Mucosa of descending colon (tissue), 3 donors: ENCODE measurements at regions not wholly inside any gene's neighbourhood (a gene's known extent, or its start where the extent isn't known, plus 50 kb on each side); places are given as distances from the start of the nearest gene placed in this dataset.

Experiments used
- ATAC-seq: fragments of 200-7000 bp; cut with Tn5 transposase; one replicate; pipeline ENCODE4 v1.9.1; 2020; ENCODE audit warnings: mild to moderate bottlenecking, moderate library complexity
- DNase-seq, 3 donors: peaks; one replicate each; pipeline ENCODE4 v3.0.0-alpha.2; 2020
- H3K36me3 ChIP-seq: fragments of 200-600 bp; one replicate; pipeline ENCODE4 v1.8.0; 2021; ENCODE audit warnings: low read depth, mild to moderate bottlenecking
- H3K4me1 ChIP-seq: fragments of 200-600 bp; one replicate; pipeline ENCODE4 v1.8.0; 2021; ENCODE audit warnings: low read depth, mild to moderate bottlenecking
- H3K4me3 ChIP-seq: fragments of 200-600 bp; one replicate; pipeline ENCODE4 v1.8.0; 2021; ENCODE audit warnings: mild to moderate bottlenecking
- H3K9me3 ChIP-seq: fragments of 200-600 bp; one replicate; pipeline ENCODE4 v1.8.0; 2021; ENCODE audit warnings: mild to moderate bottlenecking
- CTCF ChIP-seq: fragments of 200-600 bp; IDR thresholded peaks from one replicate; pipeline ENCODE4 v1.8.0; 2022; ENCODE audit warnings: antibody characterized with exemption, mild to moderate bottlenecking
- intact Hi-C, 2 donors: fragments of 100-400 bp; cut with DNase I in 1 of 2; cut with micrococcal nuclease in 1 of 2; formaldehyde crosslinking; loops; one replicate each; pipeline versions ENCODE4 v1.11.0 to v1.11.1; 2022; cut with DNase I, micrococcal nuclease
- donor health status: DM: no; HTN: no; CAD: no; lungs with moderate emphysema.
- donor health status: DM: no; HTN: no; CAD: no.
- donor health status: DM: no; HTN: yes; CAD: no.

DNA sequence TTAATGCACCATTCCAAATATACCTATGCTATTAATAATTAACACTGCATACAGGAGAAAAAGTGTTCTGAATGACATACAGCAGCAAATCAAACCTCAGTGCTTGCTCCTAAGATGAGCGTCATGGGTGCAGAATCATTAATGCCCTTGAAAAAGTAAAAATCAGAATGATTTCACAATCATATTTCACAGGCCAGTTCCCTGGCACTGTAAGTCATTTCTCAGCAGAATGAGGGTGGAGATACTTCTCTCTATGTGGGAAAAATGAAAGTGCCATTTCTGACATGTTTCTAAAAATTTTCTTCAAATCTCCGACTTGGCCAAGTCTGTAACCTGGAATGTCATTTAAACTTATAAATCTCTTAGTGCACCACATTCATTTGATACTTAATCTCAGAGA lies 549.8 kb upstream of the AGTR1 start:
- Histone ChIP-seq H3K4me1 (no peaks in the 10 kb centered on the region), H3K4me3 (no peak overlapping the region), H3K36me3 (no peaks in the 10 kb centered on the region), H3K9me3 (no peaks in the 10 kb centered on the region)
- intact Hi-C loops, result no loop called here
- no peak for ATAC-seq
- no peak for TF ChIP-seq CTCF
- no peak for DNase-seq

DNA sequence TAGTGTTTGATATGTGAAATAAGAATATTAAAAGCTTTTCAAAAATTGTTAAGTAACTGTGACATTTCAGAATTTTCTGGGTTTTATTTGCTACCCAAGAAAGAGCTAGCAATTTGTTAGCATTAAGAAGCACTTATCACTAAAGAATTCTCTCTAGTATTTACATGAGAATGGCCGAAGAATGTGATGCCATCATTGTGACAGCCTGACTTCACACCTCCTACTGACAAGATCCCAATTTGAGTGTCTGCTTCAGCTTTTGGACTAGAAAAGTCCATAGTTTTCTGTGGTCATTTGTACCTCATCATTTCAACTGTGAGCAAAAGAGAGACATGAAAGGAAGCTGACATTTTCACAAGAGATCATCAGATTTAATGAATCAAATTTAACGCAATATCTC lies 548.1 kb upstream of the AGTR1 start:
- Histone ChIP-seq H3K36me3 (no peaks in the 10 kb centered on the region), H3K9me3 (no peaks in the 10 kb centered on the region), H3K4me1 (no peaks in the 10 kb centered on the region), H3K4me3 (no peak overlapping the region)
- intact Hi-C loops, result no loop called here
- TF ChIP-seq CTCF, result no peak
- DNase-seq, result no peak
- ATAC-seq, result no peak

GRCh38 chr3:148150141-148150540 lies 547.6 kb upstream of the AGTR1 start:
- TF ChIP-seq CTCF, result no peak
- H3K4me3 ChIP-seq, result no peak overlapping the region
- ATAC-seq (no peak), DNase-seq (no peak)
- H3K36me3 ChIP-seq, result no peaks in the 10 kb centered on the region
- intact Hi-C loops, result no loop called here
- H3K9me3 ChIP-seq, result no peaks in the 10 kb centered on the region
- H3K4me1 ChIP-seq, result no peaks in the 10 kb centered on the region

DNA sequence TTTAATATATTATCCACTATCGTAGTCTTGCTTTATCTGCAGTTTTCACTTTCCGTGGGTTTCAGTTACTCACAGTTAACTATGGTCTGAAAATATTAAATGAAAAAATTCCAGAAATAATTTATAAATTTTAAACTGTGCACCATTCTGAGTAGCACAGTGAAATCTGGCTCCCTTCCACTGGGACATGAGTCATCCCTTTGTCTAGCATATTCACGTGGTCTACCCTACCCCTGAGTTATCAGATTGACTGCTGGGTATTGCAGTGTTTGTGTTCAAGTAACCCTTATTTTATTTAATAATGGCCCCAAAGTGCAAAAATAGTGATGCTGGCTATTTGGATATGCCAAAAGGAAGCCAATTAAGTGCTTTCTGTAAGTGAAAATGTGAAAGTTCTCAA lies 539.5 kb upstream of the AGTR1 start:
- ATAC-seq (no peak), DNase-seq (no peak)
- H3K4me3 ChIP-seq, result no peak overlapping the region
- intact Hi-C loops, result no loop called here
- no peaks in the 10 kb centered on the region for H3K36me3 ChIP-seq
- no peaks in the 10 kb centered on the region for H3K9me3 ChIP-seq
- no peaks in the 10 kb centered on the region for H3K4me1 ChIP-seq
- no peak for TF ChIP-seq CTCF

GRCh38 chr3:148162132-148162531 lies 535.6 kb upstream of the AGTR1 start:
- intact Hi-C loops, result no loop called here
- DNase-seq, result no peak

More at GRCh38 chr3:148162132-148162531, 535.6 kb upstream of the AGTR1 start:
- Histone ChIP-seq H3K4me1 (no peaks in the 10 kb centered on the region), H3K9me3 (no peaks in the 10 kb centered on the region), H3K4me3 (no peak overlapping the region), H3K36me3 (no peaks in the 10 kb centered on the region)
- ATAC-seq, result no peak
- no peak for TF ChIP-seq CTCF
